Keratinocyte (primary cell): ENCODE measurements at regions not wholly inside any gene's neighbourhood (a gene's known extent, or its start where the extent isn't known, plus 50 kb on each side); places are given as distances from the start of the nearest gene placed in this dataset.

Experiments
- CTCF ChIP-seq, 3 experiments: IDR thresholded peaks in 1 of 3; conservative IDR thresholded peaks in 1 of 3; optimal IDR thresholded peaks in 1 of 3; 2 replicates in 2 of 3; 3 replicates in 1 of 3; pipeline versions ENCODE3 to v1.5.1; 2011; ENCODE audit warnings: low read length in 3 of 3, mild to moderate bottlenecking in 3 of 3, moderate library complexity in 2 of 3, control low read depth in 1 of 3, inconsistent platforms in 1 of 3; ENCODE audit not compliant: insufficient read depth in 2 of 3; ENCODE audit errors: extremely low read depth in 1 of 3
- EZH2 ChIP-seq: IDR thresholded peaks from one replicate; pipeline ENCODE4 v1.6.1; 2012; ENCODE audit warnings: inconsistent platforms, mild to moderate bottlenecking, low read length, moderate library complexity

GRCh38 chr1:173315296-173315695 is 108.2 kb upstream of the TNFSF4 start:
- TF ChIP-seq CTCF (optimal IDR thresholded peaks at IDR 0.05 in 1 of 3, IDR thresholded peaks at IDR 0.05 in 1 of 3, conservative IDR thresholded peaks at IDR 0.05 in 1 of 3; ENCODE audit: extremely low read depth in 1 of 3, insufficient read depth in 2 of 3, low read length in 3 of 3) (no peak), EZH2 (no peak)
